HG03521 (cell line): ENCODE measurements at regions not wholly inside any gene's neighbourhood (a gene's known extent, or its start where the extent isn't known, plus 50 kb on each side); places are given as distances from the start of the nearest gene placed in this dataset.
"Not testable (repeated sequence)": the region's sequence is repeated elsewhere in the genome, so short reads cannot be mapped to it uniquely, and the experiment has no call there.

Experiments used
- ATAC-seq: cut with Tn5 transposase; IDR thresholded peaks from one replicate; pipeline ENCODE4 v1.9.1; 2021; ENCODE audit warnings: mild to moderate bottlenecking, moderate library complexity; ENCODE audit not compliant: unreplicated experiment

DNA sequence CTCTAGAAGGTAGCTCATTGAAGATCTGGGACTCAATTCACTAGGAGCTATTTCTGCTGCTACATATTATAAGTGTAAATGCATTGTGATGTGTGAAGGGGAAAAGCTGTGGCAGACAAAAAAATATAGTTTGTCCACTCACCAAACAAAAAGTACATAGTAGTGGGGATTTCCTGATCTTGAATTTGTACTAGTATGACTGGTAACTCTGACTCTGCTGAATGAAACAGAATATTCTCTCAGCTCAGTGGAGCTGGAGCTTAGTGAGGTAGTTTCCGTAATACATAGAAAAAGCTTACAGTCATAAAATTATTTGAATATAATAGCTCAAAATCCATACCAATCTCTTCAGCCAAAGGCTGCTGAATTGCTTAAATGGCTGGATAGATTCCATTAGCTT is 455.6 kb upstream of the CD180 start:
- no peak for ATAC-seq

DNA sequence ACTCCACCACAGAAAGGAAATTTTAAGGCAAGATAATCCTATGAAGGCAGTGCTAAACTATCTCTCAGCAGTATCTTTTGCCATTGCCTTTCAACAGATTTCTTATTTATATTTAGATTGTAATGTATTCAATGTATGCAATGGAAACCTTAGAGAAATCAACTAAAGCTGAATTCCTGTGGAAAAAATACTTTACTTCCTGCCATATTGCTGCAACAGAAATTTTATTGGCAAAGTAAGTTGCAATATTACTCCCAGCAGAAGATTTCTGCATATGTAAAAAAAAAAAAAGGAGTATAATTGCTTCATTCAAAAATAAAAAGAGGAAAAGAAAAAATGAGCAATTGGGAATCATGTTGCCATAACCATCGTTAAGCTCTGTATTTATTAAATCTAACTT is 454.6 kb upstream of the CD180 start:
- ATAC-seq = no peak

DNA sequence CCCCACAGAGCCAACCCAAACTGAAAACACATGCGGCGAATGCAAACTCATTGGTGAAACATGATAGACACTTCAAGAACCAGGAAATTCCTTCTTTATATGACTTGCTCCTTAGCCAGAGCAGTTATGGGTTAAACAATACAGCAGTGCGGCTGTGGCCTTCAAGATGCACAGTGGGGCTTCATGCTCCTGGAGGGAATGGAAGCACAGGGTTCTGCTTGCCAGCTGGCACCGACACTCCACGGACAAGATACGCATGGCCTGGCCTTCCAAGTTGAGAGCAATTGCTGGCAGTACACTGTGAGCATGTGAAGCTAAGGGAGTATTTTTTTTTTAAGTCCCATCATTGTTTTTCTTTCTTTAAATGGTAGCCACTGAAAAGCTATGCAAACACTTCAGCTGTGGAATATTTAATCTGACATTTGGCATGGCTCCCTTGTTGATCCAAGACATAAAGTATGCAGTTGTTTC is 451.6 kb upstream of the CD180 start:
- no peak for ATAC-seq

DNA sequence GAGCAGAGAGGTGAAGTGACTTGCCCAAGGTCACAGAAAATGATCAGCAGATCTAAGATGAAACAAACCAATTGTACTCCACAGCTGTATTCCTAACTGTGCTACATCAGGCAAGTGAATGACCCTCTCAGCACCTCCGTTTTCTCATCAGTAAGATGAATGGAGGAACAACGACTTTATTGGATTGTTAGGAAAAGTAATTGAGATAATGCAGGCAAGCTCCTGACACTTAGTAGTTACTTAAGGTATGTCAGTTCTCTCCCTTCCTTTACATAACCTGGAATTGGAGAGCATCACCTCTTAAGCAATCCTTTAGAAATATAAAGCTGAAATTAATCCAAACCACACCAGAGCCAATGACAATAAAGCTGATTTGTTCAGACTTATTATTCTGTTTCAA is 451.2 kb upstream of the CD180 start:
- ATAC-seq = no peak

DNA sequence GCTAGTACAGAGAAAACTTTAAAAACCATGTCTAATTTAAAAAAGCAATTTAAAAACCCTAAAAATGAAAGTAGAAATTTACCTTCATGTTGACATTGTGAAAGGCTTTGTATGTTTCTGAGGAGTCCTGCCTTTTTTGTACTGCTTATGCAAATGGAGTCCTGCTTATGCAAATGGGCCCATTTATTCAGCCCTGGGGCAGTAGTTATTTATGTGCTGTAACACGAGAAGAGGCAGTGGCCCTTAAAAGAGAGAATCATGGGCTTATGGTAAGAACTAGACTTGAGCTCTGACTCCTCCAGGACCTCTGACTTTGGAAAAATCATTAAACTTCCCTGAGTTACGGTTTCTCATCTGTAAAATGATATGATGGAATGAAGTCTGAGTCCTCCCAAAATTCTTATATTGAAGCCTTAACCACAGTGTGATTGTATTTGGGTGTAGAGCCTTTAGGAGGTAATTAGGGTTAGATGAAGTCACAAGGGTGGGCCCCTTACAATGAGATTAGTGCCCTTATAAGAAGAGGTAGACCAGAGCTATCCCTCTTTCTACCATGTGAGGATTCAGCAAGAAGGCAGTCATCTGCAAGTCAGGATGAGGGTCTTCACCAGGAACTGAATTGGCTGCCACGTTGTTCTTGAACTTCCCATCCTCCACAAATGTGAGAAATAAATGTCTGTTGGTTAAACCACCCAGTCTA is 447.8 kb upstream of the CD180 start:
- ATAC-seq = no peak

DNA sequence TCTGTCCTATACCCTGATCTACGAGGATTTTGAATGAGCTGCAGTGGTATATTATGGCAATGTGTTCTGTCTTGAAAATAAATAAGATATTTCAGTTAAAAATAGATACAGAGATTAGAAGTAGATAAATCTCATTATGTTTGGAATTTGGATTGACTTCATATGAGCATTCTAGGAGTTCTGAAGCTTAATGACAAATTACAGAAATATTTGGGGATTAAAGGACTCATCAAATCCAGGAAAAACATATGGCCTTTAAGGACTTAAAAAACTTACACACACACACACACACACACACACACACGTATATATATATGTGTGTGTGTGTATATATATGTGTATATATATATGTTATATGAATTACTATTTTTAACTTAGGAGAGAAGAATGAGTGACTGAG is 446.9 kb upstream of the CD180 start:
- ATAC-seq = no peak

DNA sequence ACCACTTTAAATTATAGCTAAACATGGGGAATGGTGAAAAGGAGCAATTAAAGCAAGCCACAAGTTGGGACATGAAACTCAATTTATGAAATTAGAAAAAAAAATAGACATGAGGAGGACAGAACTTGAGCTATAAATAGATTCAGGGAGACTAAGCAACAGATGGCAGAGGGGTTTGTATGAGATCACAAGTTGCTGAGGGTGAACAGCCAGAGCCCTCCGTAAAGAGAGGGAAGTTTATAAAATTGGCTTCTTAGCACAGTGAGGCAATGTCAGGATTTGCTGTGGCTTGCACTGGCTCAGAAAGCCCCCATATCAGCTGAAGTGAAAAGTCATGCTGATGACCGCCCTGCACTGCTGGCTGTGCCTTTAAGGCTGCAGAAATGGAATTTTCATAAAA is 443.4 kb upstream of the CD180 start:
- no peak for ATAC-seq

DNA sequence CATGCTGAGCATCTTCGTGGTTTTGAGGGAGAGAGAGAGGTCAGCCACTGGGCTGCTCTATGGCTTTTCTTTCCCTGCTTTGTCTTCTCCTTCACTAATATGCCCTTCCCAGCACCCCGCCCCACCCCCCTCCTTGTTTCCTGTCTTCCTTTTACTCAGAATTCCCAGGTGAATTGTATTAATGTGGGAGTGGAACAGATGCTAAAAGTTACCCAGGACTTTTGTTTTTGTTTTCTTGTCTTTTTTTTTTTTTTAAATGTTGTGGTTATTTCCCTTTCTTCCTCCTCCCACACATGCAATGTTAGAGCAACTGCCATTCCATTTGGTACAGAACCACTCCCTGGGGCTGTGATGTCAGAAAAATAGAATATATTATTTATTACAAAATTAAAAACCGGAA is 442.7 kb upstream of the CD180 start:
- ATAC-seq = no peak

DNA sequence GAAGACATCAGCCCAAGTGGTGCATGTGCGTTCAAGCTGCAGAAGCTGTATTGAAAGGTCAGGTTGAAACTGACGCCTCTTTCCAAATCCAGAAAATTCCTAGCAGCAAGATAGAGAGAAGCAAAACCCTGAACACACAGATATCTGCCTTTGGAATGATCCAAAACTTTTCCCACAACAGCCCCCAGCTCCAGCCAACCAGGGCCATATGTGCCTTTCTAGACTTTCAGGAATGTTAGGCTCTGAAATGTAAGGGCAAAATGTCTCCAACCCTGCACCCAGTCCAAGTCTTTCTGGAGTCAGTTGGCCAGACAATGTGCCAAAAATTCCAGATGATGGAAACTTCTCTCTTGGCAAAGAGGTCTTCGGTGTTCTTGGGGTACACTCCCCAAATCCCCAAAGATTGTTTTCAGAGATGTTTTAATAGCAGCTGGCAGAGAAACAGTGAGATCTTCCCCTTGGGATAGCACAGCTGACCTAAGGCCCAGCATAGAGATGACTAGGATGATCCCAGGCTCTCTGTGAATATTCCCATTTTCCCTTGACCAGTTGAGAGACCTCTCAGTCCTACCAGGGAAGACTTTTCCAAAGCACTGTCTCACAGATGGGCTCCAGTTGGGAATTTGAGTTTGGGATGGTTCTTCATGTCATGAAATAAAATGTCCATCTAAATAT is 440.4 kb upstream of the CD180 start:
- ATAC-seq = no peak

DNA sequence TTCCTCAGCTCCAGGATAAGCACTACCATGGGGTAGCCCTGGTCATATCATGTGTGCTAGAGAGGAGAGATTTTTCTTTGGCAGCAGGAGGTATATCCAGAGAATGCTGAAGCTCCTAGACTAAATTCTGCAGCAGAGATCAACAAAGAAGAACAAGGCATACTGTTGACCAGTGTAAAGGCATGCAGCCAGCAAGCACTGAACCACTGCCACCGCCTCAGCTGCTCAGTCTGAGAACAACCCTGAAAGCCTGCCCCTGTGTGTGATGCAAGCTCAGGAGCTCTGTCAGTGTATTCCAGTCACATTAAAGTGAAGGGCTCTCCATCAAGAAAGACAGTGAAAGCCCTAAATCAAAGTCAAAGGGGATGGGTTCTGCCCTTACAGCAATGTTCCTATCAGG is 439.5 kb upstream of the CD180 start:
- no peak for ATAC-seq

DNA sequence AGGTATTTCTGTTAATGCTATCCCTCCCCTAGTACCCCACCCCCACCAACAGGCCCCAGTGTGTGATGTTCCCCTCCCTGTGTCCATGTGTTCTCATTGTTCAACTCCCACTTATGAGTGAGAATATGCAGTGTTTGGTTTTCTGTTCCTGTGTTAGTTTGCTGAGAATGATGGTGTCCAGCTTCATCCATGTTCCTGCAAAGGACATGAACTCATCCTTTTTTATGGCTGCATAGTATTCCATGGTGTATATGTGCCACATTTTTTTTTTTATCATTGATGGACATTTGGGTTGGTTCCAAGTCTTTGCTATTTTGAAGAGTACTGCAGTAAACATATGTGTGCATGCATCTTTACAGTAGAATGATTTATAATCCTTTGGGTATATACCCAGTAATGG is 430.5 kb upstream of the CD180 start:
- ATAC-seq = not testable (repeated sequence)

DNA sequence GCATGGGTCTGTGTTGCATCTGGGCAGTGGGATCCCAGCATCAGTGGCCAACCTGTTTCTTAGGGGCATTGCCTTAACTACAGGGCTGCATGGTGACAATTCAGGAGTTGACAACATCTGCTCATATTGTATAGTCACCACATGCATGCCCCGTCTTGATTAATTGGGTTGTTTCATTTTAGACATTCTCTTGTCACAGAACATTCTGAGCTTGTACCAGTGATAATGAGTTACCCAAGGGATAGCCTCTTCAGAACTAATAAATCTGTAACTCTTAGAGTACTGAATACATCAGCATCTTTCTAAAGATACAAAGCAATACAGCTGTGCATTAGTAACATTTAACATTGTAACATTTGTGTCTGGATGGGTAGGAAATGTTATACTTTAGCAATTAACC is 426.5 kb upstream of the CD180 start:
- ATAC-seq = no peak

DNA sequence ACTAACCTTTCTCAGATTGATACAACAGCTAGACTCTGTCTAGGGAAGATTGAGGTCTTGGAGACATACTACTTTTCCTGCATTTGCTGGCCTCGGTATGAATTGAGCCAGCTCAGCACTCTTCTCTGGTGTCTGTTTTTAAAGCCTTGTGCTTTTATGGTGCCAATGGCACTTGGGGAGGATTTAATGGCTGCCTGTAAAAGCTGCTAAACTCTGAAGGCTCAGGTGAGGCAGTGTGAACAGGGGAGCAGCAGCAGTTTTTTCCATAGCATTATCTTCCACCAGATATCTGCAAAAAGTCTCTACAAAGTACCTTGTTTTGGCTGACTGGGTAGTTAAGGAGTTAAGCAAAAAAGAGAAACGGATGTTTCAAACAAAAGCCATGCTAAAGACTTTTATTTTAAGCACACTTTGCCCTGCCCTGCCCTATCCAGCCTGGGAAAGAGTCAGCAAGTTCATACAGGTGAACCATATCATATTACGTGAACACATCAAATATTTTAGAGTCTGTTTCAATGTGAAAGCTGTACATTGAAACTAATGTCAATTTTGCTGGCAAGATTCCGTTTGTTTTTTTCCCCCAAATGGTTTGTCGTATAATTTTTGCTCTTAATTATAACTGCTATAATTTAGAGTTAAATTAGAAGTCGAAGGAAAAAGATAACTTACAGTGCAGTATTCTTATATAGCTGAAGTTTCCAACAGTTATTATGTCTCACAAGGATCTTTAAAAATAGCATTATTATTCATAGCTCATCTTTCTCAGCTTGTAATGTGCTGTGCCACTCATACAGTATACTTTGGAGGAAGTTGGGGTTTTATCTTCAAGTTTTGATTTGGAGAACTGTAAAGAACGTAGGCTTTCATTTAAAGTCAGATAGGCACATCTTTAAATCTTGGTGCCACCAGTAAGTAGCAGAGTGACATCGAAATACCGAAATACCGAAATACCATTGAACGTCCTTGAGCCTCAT is 424.1 kb upstream of the CD180 start:
- no peak for ATAC-seq

DNA sequence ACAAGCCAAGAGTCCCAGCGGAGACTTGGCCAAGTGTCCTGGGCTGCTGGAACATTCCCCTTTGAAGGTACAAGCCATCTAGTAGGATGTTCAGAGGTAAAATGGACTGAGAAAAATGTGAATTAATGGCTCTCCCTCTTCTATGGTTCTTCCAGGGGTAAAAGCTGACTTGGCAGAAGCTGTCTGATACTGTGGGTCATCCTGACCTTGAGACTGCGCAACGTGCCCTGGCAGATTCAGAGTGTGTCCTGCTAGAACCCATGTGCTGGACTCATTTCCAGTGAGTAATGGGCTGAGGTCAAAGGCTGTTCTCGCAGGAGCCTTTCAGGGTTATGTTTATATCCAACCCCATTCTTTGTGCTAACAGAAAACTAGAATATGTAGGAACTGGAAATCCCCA is 423.0 kb upstream of the CD180 start:
- ATAC-seq = no peak

DNA sequence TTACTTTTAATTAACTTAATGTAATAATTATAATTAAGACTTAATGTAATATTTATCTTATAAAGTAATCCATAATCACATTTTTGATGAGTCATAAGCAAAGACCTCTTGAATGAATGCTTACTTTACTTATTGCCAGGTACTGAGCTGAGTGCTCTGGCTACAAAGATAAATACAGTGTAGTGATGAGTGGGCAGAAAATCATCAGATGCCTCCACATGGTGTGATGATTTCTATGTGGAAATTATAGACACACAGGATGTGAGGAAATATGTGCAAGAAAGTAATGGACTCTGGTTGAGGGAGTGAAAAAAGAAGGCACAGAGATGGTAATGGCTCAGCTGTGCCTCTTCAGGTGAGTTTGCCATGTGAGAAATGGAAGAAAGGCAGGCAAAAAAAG is 422.6 kb upstream of the CD180 start:
- no peak for ATAC-seq

DNA sequence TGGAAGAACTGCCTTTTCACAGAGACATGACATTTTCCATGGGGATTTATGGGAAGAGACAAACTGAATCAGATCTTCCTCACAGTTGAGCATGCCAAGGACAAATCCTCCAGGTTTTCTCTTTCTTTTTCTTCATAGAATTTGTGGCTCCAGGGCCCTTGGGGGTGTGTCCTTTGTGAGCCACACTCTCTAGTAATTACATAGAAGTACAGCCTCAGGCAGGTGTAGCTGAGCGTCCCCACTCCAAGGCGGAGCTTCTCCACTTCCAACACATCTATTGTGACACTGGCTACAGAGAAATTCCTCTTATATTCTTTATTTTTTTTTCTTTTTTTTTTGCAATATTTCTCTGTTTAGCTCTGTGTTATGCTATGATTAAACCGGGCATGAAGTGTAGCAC is 420.5 kb upstream of the CD180 start:
- no peak for ATAC-seq

DNA sequence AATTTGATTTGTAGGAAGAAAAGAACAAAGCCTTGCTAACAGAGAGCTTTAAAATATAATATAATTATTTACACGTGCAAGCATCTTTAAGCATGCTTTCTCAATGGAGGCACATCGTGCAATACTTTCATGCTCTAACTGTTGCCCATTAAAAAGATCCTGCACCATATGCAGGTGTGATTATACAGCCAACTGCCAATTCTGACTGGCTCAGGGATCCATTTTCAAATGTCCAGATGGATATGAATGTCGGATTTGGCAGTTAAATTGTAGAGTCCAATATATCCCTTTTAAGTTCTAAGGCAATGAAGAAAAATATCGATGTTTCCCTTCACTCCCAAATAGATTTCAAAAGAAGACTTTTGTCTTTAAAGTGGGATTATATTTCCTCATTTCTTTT is 416.4 kb upstream of the CD180 start:
- no peak for ATAC-seq

DNA sequence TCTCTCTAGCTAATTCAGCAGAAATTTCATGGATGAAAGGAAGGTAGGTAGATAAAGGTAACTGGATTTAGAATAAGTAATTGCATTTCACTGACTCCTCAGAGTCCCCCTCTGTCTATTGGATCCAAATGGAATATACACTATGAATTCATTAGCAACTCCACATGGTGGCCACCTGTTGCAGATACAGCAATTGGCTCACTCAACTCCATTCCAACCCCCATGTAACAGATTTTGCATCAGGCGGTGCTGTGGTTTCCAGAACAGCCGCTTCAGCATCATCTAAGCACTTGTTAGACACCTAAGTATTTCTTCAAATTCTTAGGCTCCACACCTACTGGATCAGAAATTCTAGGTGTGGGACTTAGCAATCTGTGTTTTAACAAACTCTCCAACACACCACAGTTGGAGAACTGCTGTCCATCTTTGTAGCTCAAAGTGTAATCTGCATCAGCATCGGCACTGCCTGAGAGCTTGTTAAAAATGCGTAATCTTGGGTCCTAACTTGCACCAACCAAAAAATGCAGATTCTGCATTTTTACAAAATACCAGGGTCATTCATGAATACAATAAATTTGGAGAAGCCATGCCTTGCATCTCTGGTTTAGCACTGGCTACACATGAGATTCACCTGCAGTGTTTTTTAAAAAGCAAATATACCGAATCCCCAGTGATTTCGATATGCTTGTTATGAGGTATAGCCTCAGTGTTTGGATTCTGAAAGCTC is 413.8 kb upstream of the CD180 start:
- ATAC-seq = no peak

DNA sequence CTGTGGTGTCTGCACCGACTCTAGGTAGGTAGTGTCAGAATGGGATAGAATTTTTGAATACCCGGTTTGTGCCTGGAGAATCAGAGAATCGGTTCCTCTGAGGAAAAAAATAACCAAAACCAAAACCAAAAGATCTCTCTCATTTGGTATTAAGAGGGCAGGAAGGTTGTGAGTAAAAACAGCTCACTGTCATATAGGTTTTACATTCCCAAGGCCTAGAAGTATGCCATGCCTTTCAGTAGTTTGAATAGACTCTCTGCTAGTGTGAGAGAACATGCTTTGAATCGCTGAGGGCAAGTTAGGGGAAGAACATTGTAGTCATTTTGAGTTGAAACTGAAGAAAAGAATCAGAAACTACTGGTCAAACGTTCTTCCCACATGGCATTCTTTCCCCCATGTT is 411.4 kb upstream of the CD180 start:
- ATAC-seq = no peak

DNA sequence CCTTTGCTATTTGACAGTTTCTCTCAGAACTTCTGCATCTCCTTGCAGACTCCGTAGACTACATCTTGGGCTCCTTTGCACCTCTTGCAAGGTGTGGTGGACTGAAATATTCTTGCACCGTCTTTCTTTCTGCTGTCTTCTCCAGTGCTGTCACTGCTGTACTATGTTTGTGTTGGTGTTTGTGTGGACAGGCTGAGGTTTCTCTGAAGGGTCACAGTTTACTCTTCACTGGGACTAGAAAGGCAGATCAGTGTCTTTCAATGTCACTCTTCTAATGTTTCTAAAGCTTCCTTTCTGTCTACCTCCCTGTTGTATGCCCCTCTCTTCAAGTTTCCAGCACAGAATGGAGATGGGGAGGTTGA is 410.0 kb upstream of the CD180 start:
- ATAC-seq = no peak
